ENCODE measurements at regions not wholly inside any gene's neighbourhood (a gene's known extent, or its start where the extent isn't known, plus 50 kb on each side); places are given as distances from the start of the nearest gene placed in this dataset.

GRCh38 chr2:120465989-120466703, 120.2 kb downstream of the INHBB start:
- Histone ChIP-seq H3K9me3 (replicated peaks; ENCODE audit: control insufficient read depth, insufficient read depth, low read length) (no peaks in the 10 kb centered on the region), H4K20me1 (ENCODE audit: control insufficient read depth, insufficient read depth) (no peaks in the 10 kb centered on the region), H3K79me2 (ENCODE audit: control insufficient read depth, insufficient read depth, low read length) (no peaks in the 10 kb centered on the region), H3K27me3 (replicated peaks in 1 of 2; ENCODE audit: control insufficient read depth in 2 of 2, insufficient read depth in 2 of 2, low read length in 1 of 2) (no peaks in the 10 kb centered on the region; a peak in 1 of 4 replicates), H3K4me2 (ENCODE audit: control insufficient read depth, insufficient read depth) (no peak overlapping the region), H3K4me1 (ENCODE audit: control insufficient read depth, insufficient read depth, low read length) (no peaks in the 10 kb centered on the region), H3K27ac (ENCODE audit: control insufficient read depth, insufficient read depth) (no peak overlapping the region), H2AFZ (ENCODE audit: control insufficient read depth, low read depth, low read length) (no peak overlapping the region), H3K9ac (ENCODE audit: control insufficient read depth, insufficient read depth, low read length) (no peak overlapping the region), H3K4me3 (no peak overlapping the region), H3K36me3 (ENCODE audit: control insufficient read depth in 2 of 2, insufficient read depth in 2 of 2, low read length in 1 of 2) (no peaks in the 10 kb centered on the region)
- RAD21 ChIA-PET (ENCODE audit: unreplicated experiment), result no interaction called here
- WGBS (ENCODE audit: insufficient coverage, insufficient replicate concordance, low lambda C conversion rate, missing lambda C conversion rate), result 43% methylated on average over 25 of the region's 25 CpGs
- no peak for DNase-seq (ENCODE audit: low read depth, low spot score)
- no TSS peak for BruUV-seq (replicated peaks)
- SMC1A ChIA-PET (ENCODE audit: uncharacterized antibody, unreplicated experiment), result interaction anchor here (0.8 kb wide), 1 partner anchor 263 kb away, joined by 3 read pairs; no protein-coding TSS in a partner anchor
- no peak for ATAC-seq
- CTCF ChIA-PET, result no interaction called here
- in situ Hi-C loops (cut with MboI), result no loop called here
- intact Hi-C loops (cut with micrococcal nuclease; ENCODE audit: unreplicated experiment), result no loop called here
- no peak for FAIRE-seq
- POLR2A ChIA-PET, result no interaction called here
- TF ChIP-seq EZH2 (IDR thresholded peaks at IDR 0.05; ENCODE audit: borderline replicate concordance, control insufficient read depth, low read depth, low read length) (no peak), ZNF592 (IDR thresholded peaks at IDR 0.05) (no peak), MEF2A (IDR thresholded peaks at IDR 0.05; ENCODE audit: insufficient read depth, low read depth, low read length) (no peak), ESRRA (IDR thresholded peaks at IDR 0.05; ENCODE audit: low read length) (no peak), IRF4 (IDR thresholded peaks at IDR 0.05; ENCODE audit: low read depth, low read length) (no peak), TCF7 (IDR thresholded peaks at IDR 0.05; ENCODE audit: borderline replicate concordance) (no peak), CHD4 (IDR thresholded peaks at IDR 0.05) (no peak), BRCA1 (IDR thresholded peaks at IDR 0.05; ENCODE audit: low read depth, low read length) (no peak), SMARCA5 (IDR thresholded peaks at IDR 0.05) (no peak), CBX5 (IDR thresholded peaks at IDR 0.05; ENCODE audit: low read depth) (no peak), NKRF (conservative IDR thresholded peaks at IDR 0.05) (no peak), ELK1 (IDR thresholded peaks at IDR 0.05; ENCODE audit: low read depth, low read length) (no peak), SUZ12 (IDR thresholded peaks at IDR 0.05; ENCODE audit: unreplicated experiment) (no peak), DPF2 (IDR thresholded peaks at IDR 0.05) (no peak), YBX1 (IDR thresholded peaks at IDR 0.05) (no peak), ETV6 (conservative IDR thresholded peaks at IDR 0.05 in 1 of 2, IDR thresholded peaks at IDR 0.05 in 1 of 2; ENCODE audit: borderline replicate concordance in 1 of 2, low read depth in 1 of 2) (no peak), ZNF622 (IDR thresholded peaks at IDR 0.05) (no peak)

All from GM12878 (cell line).